Smooth muscle cell (in vitro differentiated cells): ENCODE measurements at regions not wholly inside any gene's neighbourhood (a gene's known extent, or its start where the extent isn't known, plus 50 kb on each side); places are given as distances from the start of the nearest gene placed in this dataset.

ENCODE experiments used
- DNase-seq: peaks from one replicate; lab custom pipeline; 2025; ENCODE audit not compliant: unreplicated experiment; lab: John Stamatoyannopoulos, UW
- H2AFZ ChIP-seq: fragments of 200-600 bp; sonication (generic); 2 replicates; pipeline ENCODE4 v1.6.0; 2016; ENCODE audit warnings: antibody characterized with exemption, low read depth, mild to moderate bottlenecking
- H3F3A ChIP-seq: fragments of 200-600 bp; sonication (generic); 2 replicates; pipeline ENCODE4 v1.6.0; 2017; ENCODE audit warnings: antibody characterized with exemption, low read depth
- H3K27ac ChIP-seq: fragments of 200-600 bp; sonication (generic); 2 replicates; pipeline ENCODE4 v1.5.1; 2016; ENCODE audit warnings: low read depth, mild to moderate bottlenecking
- H3K27me3 ChIP-seq: fragments of 200-600 bp; sonication (generic); 2 replicates; pipeline ENCODE4 v1.6.1; 2016; ENCODE audit warnings: low read depth, mild to moderate bottlenecking
- H3K36me3 ChIP-seq: fragments of 200-600 bp; sonication (generic); 2 replicates; pipeline ENCODE4 v1.5.1; 2016; ENCODE audit warnings: low read depth
- H3K4me1 ChIP-seq: fragments of 200-600 bp; sonication (generic); 2 replicates; pipeline ENCODE4 v1.5.1; 2016; ENCODE audit warnings: low read depth
- H3K4me2 ChIP-seq: fragments of 200-600 bp; sonication (generic); 2 replicates; pipeline ENCODE4 v1.6.0; 2016; ENCODE audit warnings: mild to moderate bottlenecking
- H3K4me3 ChIP-seq: fragments of 200-600 bp; sonication (generic); 2 replicates; pipeline ENCODE4 v1.5.1; 2016; ENCODE audit warnings: mild to moderate bottlenecking
- H3K79me2 ChIP-seq: fragments of 200-600 bp; sonication (generic); 2 replicates; pipeline ENCODE4 v1.6.0; 2016; ENCODE audit warnings: low read depth, mild to moderate bottlenecking
- H3K9ac ChIP-seq: fragments of 200-600 bp; sonication (generic); 2 replicates; pipeline ENCODE4 v1.6.0; 2016; ENCODE audit warnings: low read depth
- H3K9me3 ChIP-seq: fragments of 200-600 bp; sonication (generic); replicated peaks from 2 replicates; pipeline ENCODE4 v1.5.1; 2016; ENCODE audit warnings: low read depth
- H4K20me1 ChIP-seq: fragments of 200-600 bp; sonication (generic); 2 replicates; pipeline ENCODE4 v1.6.0; 2016; ENCODE audit warnings: low read depth
- CTCF ChIP-seq: fragments of 200-600 bp; sonication (generic); IDR thresholded peaks from 2 replicates; pipeline ENCODE4 v1.5.1; 2017; ENCODE audit warnings: borderline replicate concordance, mild to moderate bottlenecking, antibody characterized with exemption; ENCODE audit not compliant: insufficient read depth, poor library complexity, severe bottlenecking
- WGBS: methylation state at CpG from one replicate; pipeline ENCODE4 v1.1.7; 2016; ENCODE audit warnings: low lambda C conversion rate; 5-methylcytosine and 5-hydroxymethylcytosine counted together

DNA sequence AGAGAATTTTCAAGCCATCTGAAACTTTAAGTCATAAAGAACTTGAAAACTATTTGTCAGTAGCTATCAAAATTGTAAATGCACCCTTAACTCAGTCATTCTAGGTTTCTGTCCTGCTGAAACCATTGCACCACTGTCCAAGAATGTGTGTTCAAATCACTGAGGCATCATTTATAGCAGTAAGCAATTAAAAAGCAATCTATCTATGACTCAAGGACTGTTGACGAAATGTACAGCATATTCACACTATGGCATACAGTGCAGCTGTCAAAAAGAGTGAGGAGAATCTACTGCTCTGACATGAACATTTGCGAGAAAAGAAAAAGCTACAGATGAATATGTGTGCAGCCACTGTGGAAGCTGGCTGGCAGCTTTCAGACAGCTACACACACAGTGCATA, 71.2 kb downstream of the ING1 start:
- H4K20me1 ChIP-seq: no peaks in the 10 kb centered on the region
- no peak for TF ChIP-seq CTCF
- H3K9me3 ChIP-seq: no peaks in the 10 kb centered on the region
- no peak for DNase-seq
- no peak overlapping the region for H3K9ac ChIP-seq
- no peak overlapping the region for H3K4me3 ChIP-seq
- no peak overlapping the region for H2AFZ ChIP-seq
- 91% methylated on average over 2 of the region's 2 CpGs for WGBS
- no peaks in the 10 kb centered on the region for H3K36me3 ChIP-seq
- H3K27me3 ChIP-seq: no peaks in the 10 kb centered on the region
- H3K4me1 ChIP-seq: no peaks in the 10 kb centered on the region
- no peak overlapping the region for H3K27ac ChIP-seq
- H3F3A ChIP-seq: no peaks in the 10 kb centered on the region
- no peaks in the 10 kb centered on the region for H3K79me2 ChIP-seq
- no peak overlapping the region for H3K4me2 ChIP-seq

DNA sequence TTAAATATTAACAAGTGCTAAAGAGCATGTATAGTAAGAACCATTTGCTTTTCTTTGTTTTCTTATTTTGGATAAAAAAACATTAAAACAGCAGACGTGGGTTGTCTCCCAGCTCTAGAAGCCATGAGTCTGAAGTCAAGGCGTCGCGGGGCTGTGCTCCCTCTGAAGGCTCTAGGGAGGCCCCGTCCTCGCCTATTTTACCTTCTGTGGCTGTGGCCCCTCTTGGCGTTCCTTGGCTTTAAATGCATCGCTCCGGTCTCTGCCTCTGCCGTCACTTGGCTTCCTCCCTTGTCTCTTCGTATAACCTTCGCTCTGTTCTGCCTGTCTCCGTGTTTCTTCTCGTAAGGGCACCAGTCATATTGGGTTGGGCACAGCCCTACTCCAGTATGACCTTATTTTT, 75.3 kb downstream of the ING1 start:
- 96% methylated on average over 14 of the region's 14 CpGs for WGBS
- Histone ChIP-seq H3K9ac (no peak overlapping the region), H3K79me2 (no peaks in the 10 kb centered on the region), H3K27ac (no peak overlapping the region), H3K4me1 (no peaks in the 10 kb centered on the region), H3K9me3 (no peaks in the 10 kb centered on the region), H3K36me3 (no peaks in the 10 kb centered on the region), H3K27me3 (no peaks in the 10 kb centered on the region), H3K4me3 (no peak overlapping the region), H2AFZ (no peak overlapping the region), H3K4me2 (no peak overlapping the region), H4K20me1 (no peaks in the 10 kb centered on the region), H3F3A (no peaks in the 10 kb centered on the region)
- DNase-seq: no peak
- no peak for TF ChIP-seq CTCF

- DNase-seq: no peak
- WGBS: 95% methylated on average over 2 of the region's 2 CpGs
- Histone ChIP-seq H3K4me2 (no peak overlapping the region), H3K27me3 (peaks cover 2% of the 10 kb centered on the region), H3F3A (no peaks in the 10 kb centered on the region), H3K36me3 (no peaks in the 10 kb centered on the region), H3K79me2 (no peaks in the 10 kb centered on the region), H2AFZ (no peak overlapping the region), H3K4me3 (no peak overlapping the region), H4K20me1 (no peaks in the 10 kb centered on the region), H3K9me3 (no peaks in the 10 kb centered on the region), H3K27ac (no peak overlapping the region), H3K9ac (no peak overlapping the region), H3K4me1 (no peaks in the 10 kb centered on the region)
- TF ChIP-seq CTCF: no peak
Observed at GRCh38 chr13:110789871-110790270, 76.4 kb downstream of the ING1 start.

GRCh38 chr13:110790371-110790770, 76.9 kb downstream of the ING1 start:
- H3K9ac ChIP-seq: no peak overlapping the region
- no peaks in the 10 kb centered on the region for H4K20me1 ChIP-seq
- no peaks in the 10 kb centered on the region for H3K4me1 ChIP-seq
- no peak overlapping the region for H3K4me3 ChIP-seq
- H3F3A ChIP-seq: no peaks in the 10 kb centered on the region
- DNase-seq: no peak
- H3K9me3 ChIP-seq: no peaks in the 10 kb centered on the region
- H3K27ac ChIP-seq: no peak overlapping the region
- 96% methylated on average over 3 of the region's 3 CpGs for WGBS
- H3K27me3 ChIP-seq: peaks cover 4% of the 10 kb centered on the region
- no peaks in the 10 kb centered on the region for H3K79me2 ChIP-seq
- TF ChIP-seq CTCF: no peak
- no peaks in the 10 kb centered on the region for H3K36me3 ChIP-seq
- H2AFZ ChIP-seq: no peak overlapping the region
- H3K4me2 ChIP-seq: no peak overlapping the region
